ENCODE measurements at regions not wholly inside any gene's neighbourhood (a gene's known extent, or its start where the extent isn't known, plus 50 kb on each side); places are given as distances from the start of the nearest gene placed in this dataset.

DNA sequence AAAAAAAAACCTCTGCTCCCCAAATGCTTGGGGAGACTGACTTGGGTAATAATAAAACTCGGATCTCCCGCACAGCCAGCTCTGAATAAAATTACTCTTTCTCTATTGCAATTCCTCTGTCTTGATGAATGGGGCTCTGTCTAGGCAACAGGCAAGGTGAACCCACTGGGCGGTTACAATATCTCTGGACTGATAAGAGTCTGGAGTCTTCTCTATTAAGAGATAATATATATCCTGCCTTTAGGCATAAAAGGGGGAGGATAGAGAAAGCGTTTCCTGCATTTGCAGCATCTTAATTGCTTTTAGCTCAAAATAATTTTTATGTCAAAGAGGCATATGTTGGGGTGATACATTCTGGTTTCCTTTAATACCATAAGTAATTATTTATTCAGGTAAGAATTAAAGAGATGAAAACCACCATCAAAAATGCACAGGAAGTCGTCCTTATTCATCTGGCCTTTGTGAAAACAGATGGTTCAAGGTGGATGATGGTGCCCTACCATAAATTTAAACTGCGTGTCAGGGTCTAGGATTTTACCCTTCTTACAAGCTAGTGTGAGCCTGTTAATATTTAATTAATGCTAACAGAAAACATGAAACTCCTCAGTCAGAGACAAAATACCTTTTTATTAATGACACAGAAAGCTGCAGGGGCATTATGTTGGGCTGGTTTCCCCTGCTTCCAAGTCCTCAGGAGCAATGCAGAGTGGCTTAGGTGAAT, 736.8 kb downstream of the SOCS6 start:
- POLR2A ChIA-PET, result no interaction called here
- no peaks in the 10 kb centered on the region for H3K4me1 Mint-ChIP-seq (ENCODE audit: low read depth)
- no peak overlapping the region for H3K27ac Mint-ChIP-seq
- DNase-seq, result no peak
- no peaks in the 10 kb centered on the region for H3K27me3 Mint-ChIP-seq
- H3K9me3 Mint-ChIP-seq, result peaks cover 15% of the 10 kb centered on the region
- no peak overlapping the region for H3K4me3 Mint-ChIP-seq
- H3K36me3 Mint-ChIP-seq, result no peaks in the 10 kb centered on the region
- CTCF ChIA-PET, result no interaction called here
- intact Hi-C loops (cut with micrococcal nuclease), result no loop called here

DNA sequence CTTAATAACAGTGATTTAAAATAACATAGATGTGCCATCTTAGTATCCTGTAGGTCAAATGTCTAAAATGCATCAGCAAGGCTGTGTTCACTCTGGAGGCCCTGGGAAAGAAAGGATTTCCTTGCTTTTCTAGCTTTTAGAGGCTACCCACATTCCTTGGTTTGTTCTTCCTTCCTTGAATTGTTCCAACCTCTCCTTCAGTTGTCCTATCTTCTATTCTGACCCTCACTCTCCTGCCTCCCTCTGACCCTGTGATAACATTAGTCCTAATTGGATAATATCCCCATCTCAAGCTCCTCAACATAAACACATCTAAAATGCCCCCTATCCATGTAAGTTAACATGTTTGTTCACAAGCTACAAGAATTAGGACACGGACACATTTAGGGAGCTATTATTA, 733.5 kb downstream of the SOCS6 start:
- Mint-ChIP-seq H3K36me3 (no peaks in the 10 kb centered on the region), H3K4me1 (ENCODE audit: low read depth) (no peaks in the 10 kb centered on the region), H3K27ac (no peak overlapping the region), H3K27me3 (no peaks in the 10 kb centered on the region), H3K9me3 (peaks cover 8% of the 10 kb centered on the region), H3K4me3 (no peak overlapping the region)
- DNase-seq, result no peak
- intact Hi-C loops (cut with micrococcal nuclease), result no loop called here
- ChIA-PET POLR2A (no interaction called here), CTCF (no interaction called here)

- no peak overlapping the region for H3K27ac Mint-ChIP-seq
- H3K9me3 Mint-ChIP-seq, result peaks cover 11% of the 10 kb centered on the region
- intact Hi-C loops (cut with micrococcal nuclease), result no loop called here
- no peak overlapping the region for H3K4me3 Mint-ChIP-seq
- DNase-seq, result no peak
- no peaks in the 10 kb centered on the region for H3K36me3 Mint-ChIP-seq
- POLR2A ChIA-PET, result no interaction called here
- CTCF ChIA-PET, result no interaction called here
- H3K27me3 Mint-ChIP-seq, result no peaks in the 10 kb centered on the region
- H3K4me1 Mint-ChIP-seq (ENCODE audit: low read depth), result no peaks in the 10 kb centered on the region
Measured at GRCh38 chr18:71021030-71021362, 732.2 kb downstream of the SOCS6 start.

GRCh38 chr18:71020342-71021029, 731.6 kb downstream of the SOCS6 start:
- H3K27me3 Mint-ChIP-seq, result no peaks in the 10 kb centered on the region
- H3K36me3 Mint-ChIP-seq, result no peaks in the 10 kb centered on the region
- no peak for DNase-seq
- CTCF ChIA-PET, result no interaction called here
- no peak overlapping the region for H3K27ac Mint-ChIP-seq
- POLR2A ChIA-PET, result no interaction called here
- intact Hi-C loops (cut with micrococcal nuclease), result no loop called here
- H3K9me3 Mint-ChIP-seq, result peaks cover 11% of the 10 kb centered on the region
- no peak overlapping the region for H3K4me3 Mint-ChIP-seq
- no peaks in the 10 kb centered on the region for H3K4me1 Mint-ChIP-seq (ENCODE audit: low read depth)

DNA sequence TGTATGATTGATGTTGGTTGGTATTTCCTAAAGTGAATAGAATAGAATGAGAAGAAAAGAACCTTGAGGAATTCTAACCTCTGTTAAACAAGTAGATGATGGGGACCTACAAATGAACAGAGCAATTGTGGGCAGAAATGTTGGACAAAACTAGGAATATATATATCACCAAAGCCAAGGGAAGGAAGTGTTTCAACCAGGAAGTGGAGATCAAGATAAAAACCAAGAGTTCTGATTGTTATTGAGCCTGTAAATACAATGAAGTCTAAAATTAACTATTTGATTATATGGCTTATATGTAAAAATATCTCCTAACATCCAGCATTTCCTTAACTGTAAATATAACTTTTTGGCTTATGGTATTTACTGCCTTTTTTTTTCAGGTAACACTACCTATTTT, 730.0 kb downstream of the SOCS6 start:
- Mint-ChIP-seq H3K4me1 (ENCODE audit: low read depth) (no peaks in the 10 kb centered on the region), H3K36me3 (no peaks in the 10 kb centered on the region), H3K27ac (no peak overlapping the region), H3K4me3 (no peak overlapping the region), H3K27me3 (no peaks in the 10 kb centered on the region), H3K9me3 (peaks cover 10% of the 10 kb centered on the region)
- POLR2A ChIA-PET, result no interaction called here
- DNase-seq, result no peak
- intact Hi-C loops (cut with micrococcal nuclease), result no loop called here
- CTCF ChIA-PET, result no interaction called here

GRCh38 chr18:71012789-71013188, 723.9 kb downstream of the SOCS6 start:
- DNase-seq, result no peak
- peaks cover 5% of the 10 kb centered on the region for H3K9me3 Mint-ChIP-seq
- H3K4me1 Mint-ChIP-seq (ENCODE audit: low read depth), result no peaks in the 10 kb centered on the region
- ChIA-PET CTCF (no interaction called here), POLR2A (no interaction called here)
- intact Hi-C loops (cut with micrococcal nuclease), result no loop called here
- no peaks in the 10 kb centered on the region for H3K27me3 Mint-ChIP-seq
- no peak overlapping the region for H3K27ac Mint-ChIP-seq
- no peak overlapping the region for H3K4me3 Mint-ChIP-seq
- H3K36me3 Mint-ChIP-seq, result no peaks in the 10 kb centered on the region

DNA sequence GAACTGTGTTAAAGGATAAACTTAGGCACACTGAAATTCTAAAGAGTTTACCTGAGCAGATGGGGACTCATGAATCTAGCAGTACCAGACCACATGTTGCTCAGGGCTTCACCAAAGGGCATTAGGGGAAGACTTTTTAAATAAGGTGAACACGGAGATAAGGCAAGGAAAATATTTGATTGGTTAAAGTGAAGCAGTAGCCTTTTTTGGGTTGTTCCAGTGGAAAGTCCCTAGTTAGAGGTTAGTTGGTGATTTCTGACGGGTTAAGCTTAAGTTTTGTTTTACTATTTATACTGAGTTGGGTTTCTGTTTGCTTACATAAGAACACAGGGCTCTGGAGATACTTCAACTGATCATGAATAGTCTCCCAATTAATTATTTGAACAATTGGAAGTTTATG, 722.5 kb downstream of the SOCS6 start:
- Mint-ChIP-seq H3K27ac (no peak overlapping the region), H3K36me3 (no peaks in the 10 kb centered on the region), H3K4me3 (no peak overlapping the region), H3K4me1 (ENCODE audit: low read depth) (no peaks in the 10 kb centered on the region), H3K27me3 (no peaks in the 10 kb centered on the region), H3K9me3 (no peaks in the 10 kb centered on the region)
- CTCF ChIA-PET, result no interaction called here
- intact Hi-C loops (cut with micrococcal nuclease), result no loop called here
- POLR2A ChIA-PET, result no interaction called here
- DNase-seq, result no peak

DNA sequence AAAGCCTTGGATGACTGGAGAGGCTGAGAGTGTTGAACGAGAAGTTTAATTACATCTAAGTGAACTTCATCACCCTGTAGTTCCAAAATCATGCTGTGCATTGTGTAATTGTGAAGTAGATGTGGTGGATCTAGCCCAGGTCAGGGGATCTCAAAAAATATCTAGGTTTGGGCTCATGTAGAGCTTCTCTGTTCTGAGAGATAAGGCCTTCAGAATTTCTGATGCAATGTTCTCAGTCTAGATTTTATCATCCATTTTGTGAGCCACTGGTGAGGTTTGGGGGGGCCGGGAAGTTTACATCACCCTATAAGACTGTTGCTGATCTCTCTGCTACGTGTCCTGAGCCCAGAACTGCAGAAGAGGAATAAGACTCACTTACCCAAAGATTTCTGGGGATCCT, 719.4 kb downstream of the SOCS6 start:
- ChIA-PET POLR2A (no interaction called here), CTCF (no interaction called here)
- Mint-ChIP-seq H3K4me3 (no peak overlapping the region), H3K27ac (no peak overlapping the region), H3K27me3 (no peaks in the 10 kb centered on the region), H3K36me3 (no peaks in the 10 kb centered on the region), H3K9me3 (no peaks in the 10 kb centered on the region), H3K4me1 (ENCODE audit: low read depth) (no peaks in the 10 kb centered on the region)
- intact Hi-C loops (cut with micrococcal nuclease), result no loop called here
- no peak for DNase-seq

- no peaks in the 10 kb centered on the region for H3K4me1 Mint-ChIP-seq (ENCODE audit: low read depth)
- POLR2A ChIA-PET, result no interaction called here
Measured at GRCh38 chr18:71001597-71001996, 712.8 kb downstream of the SOCS6 start.

GRCh38 chr18:70998490-70998889, 709.6 kb downstream of the SOCS6 start:
- H3K4me1 Mint-ChIP-seq (ENCODE audit: low read depth), result no peaks in the 10 kb centered on the region
- POLR2A ChIA-PET, result no interaction called here
- no peak overlapping the region for H3K27ac Mint-ChIP-seq
- no peaks in the 10 kb centered on the region for H3K27me3 Mint-ChIP-seq
- CTCF ChIA-PET, result no interaction called here
- DNase-seq, result no peak
- H3K36me3 Mint-ChIP-seq, result no peaks in the 10 kb centered on the region
- intact Hi-C loops (cut with micrococcal nuclease), result no loop called here
- H3K4me3 Mint-ChIP-seq, result no peak overlapping the region
- H3K9me3 Mint-ChIP-seq, result no peaks in the 10 kb centered on the region

More at GRCh38 chr18:71001597-71001996, 712.8 kb downstream of the SOCS6 start:
- intact Hi-C loops (cut with micrococcal nuclease), result no loop called here
- CTCF ChIA-PET, result no interaction called here
- no peak for DNase-seq
- Mint-ChIP-seq H3K27me3 (no peaks in the 10 kb centered on the region), H3K4me3 (no peak overlapping the region), H3K36me3 (no peaks in the 10 kb centered on the region), H3K9me3 (no peaks in the 10 kb centered on the region), H3K27ac (no peak overlapping the region)

GRCh38 chr18:70994116-70994515, 705.3 kb downstream of the SOCS6 start:
- ChIA-PET POLR2A (no interaction called here), CTCF (no interaction called here)
- no peaks in the 10 kb centered on the region for H3K36me3 Mint-ChIP-seq
- intact Hi-C loops (cut with micrococcal nuclease), result no loop called here
- no peaks in the 10 kb centered on the region for H3K9me3 Mint-ChIP-seq
- H3K27me3 Mint-ChIP-seq, result no peaks in the 10 kb centered on the region
- no peak overlapping the region for H3K4me3 Mint-ChIP-seq
- no peak overlapping the region for H3K27ac Mint-ChIP-seq
- no peaks in the 10 kb centered on the region for H3K4me1 Mint-ChIP-seq (ENCODE audit: low read depth)
- no peak for DNase-seq

GRCh38 chr18:70991577-70991976, 702.7 kb downstream of the SOCS6 start:
- peaks cover 2% of the 10 kb centered on the region for H3K36me3 Mint-ChIP-seq
- H3K4me3 Mint-ChIP-seq, result no peak overlapping the region
- no peak for DNase-seq
- ChIA-PET CTCF (no interaction called here), POLR2A (no interaction called here)
- no peaks in the 10 kb centered on the region for H3K27me3 Mint-ChIP-seq
- peaks cover 10% of the 10 kb centered on the region for H3K9me3 Mint-ChIP-seq
- no peaks in the 10 kb centered on the region for H3K4me1 Mint-ChIP-seq (ENCODE audit: low read depth)
- intact Hi-C loops (cut with micrococcal nuclease), result no loop called here
- H3K27ac Mint-ChIP-seq, result no peak overlapping the region

- CTCF ChIA-PET, result no interaction called here
- POLR2A ChIA-PET, result no interaction called here
- Mint-ChIP-seq H3K27ac (no peak overlapping the region), H3K9me3 (peaks cover 19% of the 10 kb centered on the region), H3K27me3 (no peaks in the 10 kb centered on the region), H3K4me1 (ENCODE audit: low read depth) (no peaks in the 10 kb centered on the region), H3K4me3 (no peak overlapping the region), H3K36me3 (peaks cover 2% of the 10 kb centered on the region)
- no peak for DNase-seq
- intact Hi-C loops (cut with micrococcal nuclease), result no loop called here
Measured at GRCh38 chr18:70985948-70986347, 697.1 kb downstream of the SOCS6 start.

All from activated CD4-positive, alpha-beta memory T cell treated with anti-CD3 and anti-CD28 coated beads for 36 hours (primary cell).